Activated T-helper 1 cell treated with anti-CD3 and anti-CD28 coated beads, Interleukin-12 subunit alpha, Interleukin-12 subunit beta, Interleukin-2, Interleukin-4 antibody, amounts not matched to agents 30 ng/mL and 10 ng/mL and 1 ng/mL, durations not matched to agents 14 hours and 24 hours and 36 hours (primary cell): ENCODE measurements at regions not wholly inside any gene's neighbourhood (a gene's known extent, or its start where the extent isn't known, plus 50 kb on each side); places are given as distances from the start of the nearest gene placed in this dataset.

ENCODE experiments used
- DNase-seq: peaks from one replicate; pipeline ENCODE4 v3.0.0; 2021; ENCODE audit warnings: low spot score
- H3K27ac Mint-ChIP-seq: one replicate; pipeline ENCODE4 v1.8.0; 2021; ENCODE audit warnings: mild to moderate bottlenecking, mixed read lengths
- H3K27me3 Mint-ChIP-seq: one replicate; pipeline ENCODE4 v1.8.0; 2022; ENCODE audit warnings: mild to moderate bottlenecking, moderate library complexity, mixed read lengths; ENCODE audit not compliant: insufficient read depth
- H3K36me3 Mint-ChIP-seq: one replicate; pipeline ENCODE4 v1.8.0; 2021; ENCODE audit warnings: low read depth, mixed read lengths
- H3K4me1 Mint-ChIP-seq: one replicate; pipeline ENCODE4 v1.8.0; 2021; ENCODE audit warnings: low read depth, mixed read lengths
- H3K4me3 Mint-ChIP-seq: one replicate; pipeline ENCODE4 v1.8.0; 2021; ENCODE audit warnings: mild to moderate bottlenecking, moderate library complexity, mixed read lengths
- H3K9me3 Mint-ChIP-seq: one replicate; pipeline ENCODE4 v1.8.0; 2021; ENCODE audit warnings: mixed read lengths
- intact Hi-C: fragments of 100-400 bp; cut with micrococcal nuclease; formaldehyde crosslinking; loops from one replicate; pipeline ENCODE4 v1.15.1; 2024

DNA sequence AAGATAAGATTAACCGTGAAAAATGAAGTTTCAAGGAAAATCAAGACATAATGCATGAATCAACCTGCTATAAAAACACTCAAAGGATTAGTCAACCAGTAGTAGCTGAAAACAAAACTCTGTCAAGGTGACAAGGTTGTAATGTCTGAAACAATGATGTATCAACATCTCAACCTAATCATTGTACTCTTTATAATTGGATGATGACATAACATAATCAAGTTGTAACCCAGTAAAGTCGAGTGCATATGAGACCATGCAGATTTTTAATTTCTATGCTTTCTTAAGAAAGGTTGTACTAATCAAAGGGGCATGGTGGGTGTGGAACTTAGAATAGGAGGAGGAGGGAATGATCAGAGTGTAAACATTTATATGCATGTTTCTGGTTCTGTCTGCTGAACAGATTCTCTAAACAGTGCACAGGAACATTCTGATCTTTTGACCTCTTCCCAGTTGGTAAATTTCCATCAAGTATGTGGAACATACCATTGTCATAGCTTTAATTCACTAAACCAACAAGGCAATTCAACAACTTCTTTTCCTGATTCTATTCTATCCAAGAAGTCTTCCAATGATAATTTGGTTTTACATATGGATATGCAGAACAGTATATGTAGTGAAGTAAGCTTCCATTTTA lies 253.7 kb downstream of the TTC6 start:
- no peaks in the 10 kb centered on the region for H3K4me1 Mint-ChIP-seq
- H3K27me3 Mint-ChIP-seq = no peaks in the 10 kb centered on the region
- intact Hi-C loops = no loop called here
- H3K27ac Mint-ChIP-seq = no peak overlapping the region
- no peaks in the 10 kb centered on the region for H3K9me3 Mint-ChIP-seq
- no peaks in the 10 kb centered on the region for H3K36me3 Mint-ChIP-seq
- no peak for DNase-seq
- H3K4me3 Mint-ChIP-seq = no peak overlapping the region

DNA sequence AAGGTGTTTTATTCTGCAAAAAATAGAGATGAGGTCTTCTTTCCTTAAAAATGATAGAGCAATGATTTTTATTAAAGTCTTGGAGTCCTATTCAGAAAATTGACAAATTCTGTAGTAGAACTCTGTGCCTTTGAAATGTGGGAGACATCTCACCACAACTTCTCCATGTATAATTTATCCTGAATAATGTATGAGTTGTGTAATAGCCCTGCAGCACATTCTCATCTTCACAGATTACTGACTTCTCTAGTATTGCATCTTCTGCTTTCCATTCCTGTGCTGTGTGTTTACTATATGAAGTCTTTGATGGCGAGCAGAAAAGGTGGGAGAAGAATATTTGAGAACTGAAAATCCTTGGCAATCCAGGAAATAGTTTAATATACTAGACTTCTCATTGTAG lies 255.6 kb downstream of the TTC6 start:
- no peak overlapping the region for H3K4me3 Mint-ChIP-seq
- no peak overlapping the region for H3K27ac Mint-ChIP-seq
- intact Hi-C loops = no loop called here
- no peak for DNase-seq
- H3K4me1 Mint-ChIP-seq = no peaks in the 10 kb centered on the region
- H3K36me3 Mint-ChIP-seq = no peaks in the 10 kb centered on the region
- no peaks in the 10 kb centered on the region for H3K27me3 Mint-ChIP-seq
- H3K9me3 Mint-ChIP-seq = no peaks in the 10 kb centered on the region

DNA sequence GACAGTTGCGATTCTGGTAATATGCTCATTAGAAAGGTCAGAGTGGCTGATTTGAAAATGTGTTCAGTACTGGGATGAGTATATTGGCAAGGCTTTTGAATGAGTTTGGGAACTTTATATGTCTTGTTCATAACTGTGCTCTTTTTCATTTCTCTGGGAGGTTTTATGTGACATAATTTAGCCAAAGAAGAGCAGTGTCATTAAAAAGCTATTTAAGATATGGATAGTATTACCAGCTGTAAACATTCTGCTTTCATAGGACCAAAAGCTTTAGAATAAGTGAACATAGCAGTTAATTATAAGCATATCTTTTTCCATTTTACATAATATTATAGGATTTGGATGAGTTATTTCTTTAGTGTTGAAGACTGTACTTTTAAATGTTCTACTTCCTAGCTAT lies 260.4 kb downstream of the TTC6 start:
- DNase-seq = no peak
- H3K9me3 Mint-ChIP-seq = no peaks in the 10 kb centered on the region
- H3K36me3 Mint-ChIP-seq = no peaks in the 10 kb centered on the region
- H3K27me3 Mint-ChIP-seq = no peaks in the 10 kb centered on the region
- H3K4me3 Mint-ChIP-seq = no peak overlapping the region
- H3K4me1 Mint-ChIP-seq = no peaks in the 10 kb centered on the region
- no peak overlapping the region for H3K27ac Mint-ChIP-seq
- intact Hi-C loops = no loop called here

DNA sequence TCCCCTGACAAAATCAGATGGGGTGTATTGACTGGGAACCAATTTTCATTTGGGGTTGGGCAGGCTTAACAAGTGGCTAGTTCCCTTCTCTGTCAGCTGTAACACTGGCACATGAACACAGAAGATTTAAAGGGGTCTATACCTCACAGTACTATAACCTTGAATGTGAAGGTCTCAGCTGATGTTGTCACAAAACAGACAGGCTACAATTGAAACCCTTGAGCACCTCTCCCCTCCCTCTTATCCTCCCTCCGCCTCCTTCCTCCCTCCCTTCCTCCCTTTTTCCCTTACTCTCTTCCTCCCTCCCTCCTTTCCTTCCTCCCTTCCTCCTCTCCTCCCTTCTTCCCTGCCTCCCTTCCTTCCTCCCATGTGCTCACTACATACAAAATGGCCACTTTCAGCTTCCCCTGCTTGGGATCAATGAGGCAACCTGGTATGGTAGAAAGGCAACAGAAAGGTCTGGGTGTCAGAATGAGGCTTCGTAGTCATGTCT lies 262.4 kb downstream of the TTC6 start:
- H3K4me3 Mint-ChIP-seq = no peak overlapping the region
- H3K27ac Mint-ChIP-seq = no peak overlapping the region
- no peaks in the 10 kb centered on the region for H3K36me3 Mint-ChIP-seq
- intact Hi-C loops = no loop called here
- no peaks in the 10 kb centered on the region for H3K9me3 Mint-ChIP-seq
- H3K4me1 Mint-ChIP-seq = no peaks in the 10 kb centered on the region
- DNase-seq = no peak
- H3K27me3 Mint-ChIP-seq = no peaks in the 10 kb centered on the region

DNA sequence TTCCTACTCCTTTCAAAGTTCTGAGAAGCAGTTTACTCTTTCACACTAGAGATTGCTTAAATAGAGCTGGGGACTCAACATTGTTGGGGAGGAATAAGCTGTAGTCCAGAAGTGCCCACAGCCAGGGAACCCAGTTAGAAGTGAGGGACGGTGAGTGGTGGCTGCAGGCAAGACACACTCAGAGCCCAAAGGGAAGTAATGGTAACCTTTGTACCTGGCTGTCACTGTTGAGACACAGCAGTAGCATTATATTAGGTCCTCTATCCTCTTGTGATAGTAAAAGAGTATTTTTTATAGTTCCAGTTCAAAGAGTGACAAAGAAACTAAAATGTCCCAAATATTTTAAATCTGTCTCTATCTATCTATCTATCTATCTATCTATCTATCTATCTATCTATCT lies 263.3 kb downstream of the TTC6 start:
- Mint-ChIP-seq H3K9me3 (no peaks in the 10 kb centered on the region), H3K4me3 (no peak overlapping the region), H3K4me1 (no peaks in the 10 kb centered on the region), H3K27ac (no peak overlapping the region), H3K27me3 (no peaks in the 10 kb centered on the region), H3K36me3 (no peaks in the 10 kb centered on the region)
- intact Hi-C loops = no loop called here
- DNase-seq = no peak

DNA sequence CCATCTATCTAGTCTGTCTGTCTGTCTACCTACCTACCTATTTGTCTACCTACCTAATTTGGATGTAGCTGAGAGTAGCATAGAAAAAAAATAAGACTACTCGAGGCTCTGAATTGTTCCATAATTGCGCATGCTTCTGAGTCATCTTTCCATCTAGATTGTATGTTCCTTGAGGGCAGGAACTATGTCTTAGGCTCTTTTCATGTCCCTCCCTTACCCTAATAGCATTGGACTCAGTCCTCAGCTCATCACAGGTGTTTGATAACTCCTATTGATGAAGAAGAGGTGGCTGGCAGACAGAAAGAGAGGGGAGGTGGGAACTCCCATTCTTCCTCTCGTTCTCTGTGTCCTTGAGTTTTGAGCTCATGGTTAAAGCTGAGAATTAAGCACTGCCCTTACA lies 263.7 kb downstream of the TTC6 start:
- no peaks in the 10 kb centered on the region for H3K4me1 Mint-ChIP-seq
- H3K9me3 Mint-ChIP-seq = no peaks in the 10 kb centered on the region
- intact Hi-C loops = no loop called here
- no peak for DNase-seq
- H3K4me3 Mint-ChIP-seq = no peak overlapping the region
- no peaks in the 10 kb centered on the region for H3K27me3 Mint-ChIP-seq
- no peaks in the 10 kb centered on the region for H3K36me3 Mint-ChIP-seq
- H3K27ac Mint-ChIP-seq = no peak overlapping the region

DNA sequence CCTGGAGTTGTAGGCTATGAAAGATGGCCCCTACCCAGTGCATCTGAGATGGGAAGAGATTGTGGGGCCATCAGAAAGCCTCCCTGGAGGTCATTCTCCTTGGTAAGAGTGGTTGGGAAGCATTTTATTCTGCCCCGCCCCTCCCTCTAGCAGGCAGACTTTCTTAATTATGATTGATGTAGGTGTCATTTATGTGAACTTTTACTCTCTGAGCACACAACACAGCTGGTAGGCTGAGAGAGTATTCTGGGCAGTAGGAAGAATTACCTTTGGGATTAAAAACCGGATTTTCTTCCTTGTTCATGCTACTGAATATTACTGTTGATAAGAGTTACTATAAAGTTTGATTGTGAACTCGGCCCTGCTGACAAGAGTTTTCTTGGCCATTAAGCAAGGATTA lies 266.8 kb downstream of the TTC6 start:
- intact Hi-C loops = no loop called here
- no peaks in the 10 kb centered on the region for H3K9me3 Mint-ChIP-seq
- no peaks in the 10 kb centered on the region for H3K4me1 Mint-ChIP-seq
- H3K27ac Mint-ChIP-seq = no peak overlapping the region
- no peak overlapping the region for H3K4me3 Mint-ChIP-seq
- no peaks in the 10 kb centered on the region for H3K27me3 Mint-ChIP-seq
- H3K36me3 Mint-ChIP-seq = no peaks in the 10 kb centered on the region
- DNase-seq = no peak

DNA sequence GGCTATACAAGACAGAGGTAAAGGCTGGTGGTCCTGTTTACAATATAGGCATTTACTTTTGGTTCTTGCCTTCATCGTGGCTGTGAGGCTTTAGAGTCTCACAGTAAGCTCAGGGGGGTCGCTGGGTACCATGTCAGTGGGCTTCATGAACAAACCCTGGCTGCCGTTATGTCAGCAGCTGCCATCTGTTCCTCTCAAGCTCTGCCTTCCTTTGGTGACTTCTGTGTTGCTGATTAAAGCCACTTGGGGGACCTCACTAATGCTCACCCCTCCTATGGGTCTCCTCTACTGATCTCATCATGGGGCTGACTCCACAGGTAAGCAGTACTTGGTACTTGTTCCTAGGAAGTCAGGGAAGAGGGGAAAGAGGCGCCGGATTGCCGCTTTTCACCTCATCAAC lies 268.7 kb downstream of the TTC6 start:
- Mint-ChIP-seq H3K9me3 (no peaks in the 10 kb centered on the region), H3K36me3 (no peaks in the 10 kb centered on the region), H3K27ac (no peak overlapping the region), H3K4me3 (no peak overlapping the region), H3K4me1 (no peaks in the 10 kb centered on the region), H3K27me3 (no peaks in the 10 kb centered on the region)
- DNase-seq = no peak
- intact Hi-C loops = no loop called here

DNA sequence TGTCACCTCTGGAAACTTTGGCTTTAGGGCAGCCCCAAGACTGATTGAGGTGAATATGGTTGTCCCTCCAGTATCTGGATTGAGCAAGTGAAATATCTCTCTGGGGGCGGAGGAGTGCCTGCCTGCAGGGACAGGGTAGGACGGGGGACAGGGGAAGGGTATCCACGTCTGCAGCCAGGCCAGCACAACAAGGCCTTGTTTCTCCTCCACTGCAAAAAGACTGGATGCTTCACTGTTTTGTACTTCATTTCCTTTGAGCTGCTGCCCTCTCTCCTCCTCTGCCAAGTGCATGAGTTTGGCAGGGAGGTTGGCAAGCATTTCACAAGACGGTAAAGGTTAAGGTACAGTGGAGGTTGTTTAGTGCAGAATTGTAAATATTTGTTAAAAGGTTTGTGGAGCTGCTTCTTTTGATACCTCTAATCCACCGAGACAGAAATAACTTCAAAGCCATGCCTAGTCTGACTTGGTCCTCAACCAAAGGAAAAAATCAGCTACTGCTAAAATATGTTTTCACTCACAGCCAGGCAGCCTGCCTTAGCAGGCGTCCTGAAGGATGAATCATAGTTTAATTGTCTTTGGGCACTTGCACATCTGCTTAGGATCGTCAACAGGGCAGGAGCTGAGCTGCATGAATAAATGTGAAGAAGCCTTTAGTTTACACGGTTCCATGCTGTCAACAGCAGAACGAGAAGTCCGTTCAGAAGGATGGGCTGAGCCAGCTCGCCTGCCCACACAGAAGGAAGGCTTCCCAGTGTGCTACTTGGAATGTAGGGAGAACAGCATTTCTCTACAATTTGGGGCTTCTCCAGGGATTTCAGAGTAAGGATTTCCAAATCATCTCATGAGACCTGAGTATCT lies 269.7 kb downstream of the TTC6 start:
- no peaks in the 10 kb centered on the region for H3K4me1 Mint-ChIP-seq
- no peak for DNase-seq
- no peak overlapping the region for H3K4me3 Mint-ChIP-seq
- intact Hi-C loops = no loop called here
- H3K36me3 Mint-ChIP-seq = no peaks in the 10 kb centered on the region
- H3K27ac Mint-ChIP-seq = no peak overlapping the region
- no peaks in the 10 kb centered on the region for H3K9me3 Mint-ChIP-seq
- no peaks in the 10 kb centered on the region for H3K27me3 Mint-ChIP-seq

DNA sequence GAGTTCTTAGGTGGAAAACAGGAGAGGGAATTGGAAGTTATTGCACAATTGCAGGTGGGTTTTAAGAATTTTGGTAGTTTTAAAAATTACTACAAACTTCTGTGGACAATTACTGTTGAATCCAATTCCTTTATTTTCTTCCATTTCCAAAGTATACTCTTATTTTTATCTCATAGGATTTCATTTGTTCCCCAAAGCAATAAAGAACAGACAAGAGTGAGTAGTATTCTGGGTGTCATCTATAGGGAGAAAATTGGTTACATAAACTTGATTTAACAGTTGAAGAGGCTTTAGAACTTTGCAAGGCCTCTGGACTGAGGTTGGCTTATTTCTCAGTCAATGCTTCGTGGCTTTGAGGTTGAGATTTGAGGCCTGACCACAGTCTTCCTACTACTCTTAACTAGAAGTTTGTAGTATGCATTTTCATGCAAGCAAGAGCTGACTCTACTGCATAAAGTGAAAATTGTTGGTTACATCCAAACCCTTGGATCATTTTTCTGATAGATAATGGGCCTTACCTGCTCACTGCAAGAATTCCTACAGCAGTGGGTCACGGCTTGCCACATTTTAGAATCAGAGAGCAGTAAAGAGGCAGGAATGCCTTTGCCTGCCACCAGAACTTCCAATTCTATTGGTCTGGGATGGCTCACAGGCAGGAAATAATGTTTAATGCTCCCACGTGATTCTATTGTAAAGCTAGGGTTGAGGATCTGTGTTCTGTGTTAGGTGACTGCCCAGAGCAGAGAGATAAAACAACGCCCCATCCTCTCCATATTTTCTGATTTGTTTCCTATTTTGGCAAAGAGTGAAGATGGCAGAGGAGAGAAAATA lies 270.5 kb downstream of the TTC6 start:
- no peak for DNase-seq
- no peaks in the 10 kb centered on the region for H3K9me3 Mint-ChIP-seq
- H3K27ac Mint-ChIP-seq = no peak overlapping the region
- intact Hi-C loops = no loop called here
- H3K27me3 Mint-ChIP-seq = no peaks in the 10 kb centered on the region
- no peak overlapping the region for H3K4me3 Mint-ChIP-seq
- H3K4me1 Mint-ChIP-seq = no peaks in the 10 kb centered on the region
- H3K36me3 Mint-ChIP-seq = no peaks in the 10 kb centered on the region

DNA sequence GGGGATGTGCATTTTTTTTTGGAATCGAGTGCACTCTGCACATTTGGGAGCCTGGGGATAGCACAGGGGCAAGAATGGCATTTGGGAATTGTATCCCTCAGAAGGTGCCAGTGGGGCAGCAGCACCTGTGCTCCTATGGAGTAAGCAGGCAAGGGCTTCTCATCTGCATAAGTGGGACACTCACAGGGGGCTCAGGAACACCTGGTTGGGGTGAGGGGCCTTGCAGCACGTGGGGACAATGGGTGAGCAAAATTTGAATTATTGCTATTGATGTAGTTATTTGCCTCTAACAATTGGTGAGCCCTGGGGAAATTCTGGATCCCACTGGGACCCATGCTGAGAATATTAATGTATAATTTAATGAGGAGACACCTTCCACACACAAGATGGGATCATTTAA lies 274.2 kb downstream of the TTC6 start:
- no peaks in the 10 kb centered on the region for H3K27me3 Mint-ChIP-seq
- H3K4me1 Mint-ChIP-seq = peaks cover 3% of the 10 kb centered on the region
- no peak for DNase-seq
- H3K9me3 Mint-ChIP-seq = no peaks in the 10 kb centered on the region
- H3K4me3 Mint-ChIP-seq = no peak overlapping the region
- intact Hi-C loops = loop anchor here (5.0 kb wide), 1 partner anchor 162 kb away; no protein-coding TSS in a partner anchor
- H3K36me3 Mint-ChIP-seq = no peaks in the 10 kb centered on the region
- H3K27ac Mint-ChIP-seq = no peak overlapping the region

DNA sequence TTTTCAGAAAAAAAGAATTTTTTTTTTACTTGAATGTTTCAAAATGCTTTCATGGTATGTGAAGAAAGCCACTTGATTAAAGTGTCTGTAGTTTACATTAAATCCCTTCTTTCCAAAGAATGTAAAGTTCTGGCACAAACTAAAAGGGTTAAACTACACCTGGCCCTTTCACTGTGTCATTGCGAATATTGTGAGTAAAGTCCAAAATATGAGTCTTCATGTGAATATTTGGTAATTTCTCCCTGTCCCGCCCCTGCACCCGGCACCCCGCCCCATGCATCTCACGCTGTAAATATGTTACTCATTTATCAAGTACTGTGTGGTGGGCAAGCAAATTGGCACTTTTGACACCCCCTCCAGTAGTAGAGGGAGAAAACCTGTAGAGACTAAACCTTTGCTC lies 274.7 kb downstream of the TTC6 start:
- H3K4me3 Mint-ChIP-seq = no peak overlapping the region
- peaks cover 8% of the 10 kb centered on the region for H3K4me1 Mint-ChIP-seq
- no peaks in the 10 kb centered on the region for H3K27me3 Mint-ChIP-seq
- no peaks in the 10 kb centered on the region for H3K36me3 Mint-ChIP-seq
- intact Hi-C loops = loop anchor here (5.0 kb wide), 1 partner anchor 163 kb away; no protein-coding TSS in a partner anchor
- no peaks in the 10 kb centered on the region for H3K9me3 Mint-ChIP-seq
- no peak overlapping the region for H3K27ac Mint-ChIP-seq
- no peak for DNase-seq
